ENCODE measurements at regions not wholly inside any gene's neighbourhood (a gene's known extent, or its start where the extent isn't known, plus 50 kb on each side); places are given as distances from the start of the nearest gene placed in this dataset.
"Not testable (repeated sequence)": the region's sequence is repeated elsewhere in the genome, so short reads cannot be mapped to it uniquely, and the experiment has no call there.

DNA sequence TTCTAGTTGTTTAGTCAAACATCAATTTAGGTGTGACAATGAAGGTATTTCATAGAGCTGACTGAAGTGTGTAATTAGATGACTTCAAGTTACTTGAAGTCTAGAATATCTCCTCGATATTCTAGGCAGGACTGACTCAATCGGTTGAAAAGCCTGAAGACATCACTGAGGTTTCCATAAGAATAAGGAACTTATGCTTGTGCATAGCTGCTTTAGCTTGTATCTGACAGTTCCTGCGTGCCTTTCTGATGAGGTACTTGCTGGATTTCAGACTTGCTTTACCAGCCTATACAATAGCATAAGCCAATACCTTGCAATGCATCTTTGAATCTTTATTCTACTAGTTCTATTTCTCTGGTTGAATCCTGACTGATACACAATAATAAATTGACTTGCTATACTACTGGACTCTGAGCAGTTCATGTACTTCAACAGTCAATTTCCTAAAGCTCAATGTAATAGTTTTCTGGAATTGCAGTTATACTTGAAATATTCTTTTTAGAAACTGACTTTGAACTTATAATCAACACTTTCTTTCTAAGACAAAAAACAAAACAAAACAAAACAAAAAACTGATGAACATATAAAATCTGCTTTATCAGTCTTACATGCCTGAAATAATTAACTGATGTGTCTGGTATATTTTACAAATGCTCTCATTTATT, 1534.8 kb downstream of the SLITRK5 start:
- no peaks in the 10 kb centered on the region for H3K4me1 Mint-ChIP-seq (ENCODE audit: unreplicated experiment)
- no peak overlapping the region for H3K27ac Mint-ChIP-seq
- no peaks in the 10 kb centered on the region for H3K36me3 Mint-ChIP-seq
- TF ChIP-seq, protein P1, sequence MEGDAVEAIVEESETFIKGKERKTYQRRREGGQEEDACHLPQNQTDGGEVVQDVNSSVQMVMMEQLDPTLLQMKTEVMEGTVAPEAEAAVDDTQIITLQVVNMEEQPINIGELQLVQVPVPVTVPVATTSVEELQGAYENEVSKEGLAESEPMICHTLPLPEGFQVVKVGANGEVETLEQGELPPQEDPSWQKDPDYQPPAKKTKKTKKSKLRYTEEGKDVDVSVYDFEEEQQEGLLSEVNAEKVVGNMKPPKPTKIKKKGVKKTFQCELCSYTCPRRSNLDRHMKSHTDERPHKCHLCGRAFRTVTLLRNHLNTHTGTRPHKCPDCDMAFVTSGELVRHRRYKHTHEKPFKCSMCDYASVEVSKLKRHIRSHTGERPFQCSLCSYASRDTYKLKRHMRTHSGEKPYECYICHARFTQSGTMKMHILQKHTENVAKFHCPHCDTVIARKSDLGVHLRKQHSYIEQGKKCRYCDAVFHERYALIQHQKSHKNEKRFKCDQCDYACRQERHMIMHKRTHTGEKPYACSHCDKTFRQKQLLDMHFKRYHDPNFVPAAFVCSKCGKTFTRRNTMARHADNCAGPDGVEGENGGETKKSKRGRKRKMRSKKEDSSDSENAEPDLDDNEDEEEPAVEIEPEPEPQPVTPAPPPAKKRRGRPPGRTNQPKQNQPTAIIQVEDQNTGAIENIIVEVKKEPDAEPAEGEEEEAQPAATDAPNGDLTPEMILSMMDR (conservative IDR thresholded peaks at IDR 0.05), result no peak
- H3K9me3 Mint-ChIP-seq, result no peaks in the 10 kb centered on the region
- H3K27me3 Mint-ChIP-seq, result peaks cover under 1% of the 10 kb centered on the region
- no peak for DNase-seq (ENCODE audit: extremely low spot score, unreplicated experiment)
- no peak overlapping the region for H3K4me3 Mint-ChIP-seq

- H3K27ac Mint-ChIP-seq, result no peak overlapping the region
- H3K36me3 Mint-ChIP-seq, result no peaks in the 10 kb centered on the region
- no peaks in the 10 kb centered on the region for H3K9me3 Mint-ChIP-seq
- no peak for DNase-seq (ENCODE audit: extremely low spot score, unreplicated experiment)
- H3K27me3 Mint-ChIP-seq, result no peaks in the 10 kb centered on the region
- TF ChIP-seq, protein P1 (conservative IDR thresholded peaks at IDR 0.05), result no peak
- no peaks in the 10 kb centered on the region for H3K4me1 Mint-ChIP-seq (ENCODE audit: unreplicated experiment)
- no peak overlapping the region for H3K4me3 Mint-ChIP-seq
These were observed 1541.0 kb downstream of the SLITRK5 start for GRCh38 chr13:89212186-89212585.

GRCh38 chr13:89214185-89214584, 1543.0 kb downstream of the SLITRK5 start:
- no peaks in the 10 kb centered on the region for H3K27me3 Mint-ChIP-seq
- TF ChIP-seq, protein P1 (conservative IDR thresholded peaks at IDR 0.05), result no peak
- H3K27ac Mint-ChIP-seq, result no peak overlapping the region
- no peak overlapping the region for H3K4me3 Mint-ChIP-seq
- no peaks in the 10 kb centered on the region for H3K9me3 Mint-ChIP-seq
- H3K36me3 Mint-ChIP-seq, result no peaks in the 10 kb centered on the region
- no peak for DNase-seq (ENCODE audit: extremely low spot score, unreplicated experiment)
- H3K4me1 Mint-ChIP-seq (ENCODE audit: unreplicated experiment), result no peaks in the 10 kb centered on the region

DNA sequence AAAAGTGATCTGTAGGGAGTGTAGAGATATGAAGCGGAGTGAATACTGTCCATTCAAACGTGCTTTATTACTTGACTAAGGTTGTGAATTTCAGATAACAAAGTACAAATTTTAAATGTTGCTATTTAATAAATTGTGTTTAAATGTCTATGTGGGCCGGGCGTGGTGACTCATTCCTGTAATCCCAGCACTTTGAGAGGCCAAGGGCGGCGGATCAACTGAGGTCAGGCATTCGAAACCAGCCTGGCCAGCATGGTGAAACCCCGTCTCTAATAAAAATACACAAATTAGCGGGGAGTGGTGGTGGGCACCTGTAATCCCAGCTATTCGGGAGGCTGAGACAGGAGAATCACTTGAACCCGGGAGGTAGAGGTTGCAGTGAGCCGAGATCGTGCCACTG, 1544.1 kb downstream of the SLITRK5 start:
- DNase-seq (ENCODE audit: extremely low spot score, unreplicated experiment); H3K4me1 Mint-ChIP-seq (ENCODE audit: unreplicated experiment); H3K27me3 Mint-ChIP-seq; H3K36me3 Mint-ChIP-seq; H3K27ac Mint-ChIP-seq; H3K4me3 Mint-ChIP-seq; H3K9me3 Mint-ChIP-seq: not testable (repeated sequence)

GRCh38 chr13:89217813-89218212, 1546.6 kb downstream of the SLITRK5 start:
- TF ChIP-seq, protein P1 (conservative IDR thresholded peaks at IDR 0.05), result no peak
- DNase-seq (ENCODE audit: extremely low spot score, unreplicated experiment), result no peak
- H3K4me3 Mint-ChIP-seq, result no peak overlapping the region
- H3K9me3 Mint-ChIP-seq, result peaks cover 8% of the 10 kb centered on the region
- H3K27ac Mint-ChIP-seq, result no peak overlapping the region
- H3K27me3 Mint-ChIP-seq, result no peaks in the 10 kb centered on the region
- no peaks in the 10 kb centered on the region for H3K4me1 Mint-ChIP-seq (ENCODE audit: unreplicated experiment)
- H3K36me3 Mint-ChIP-seq, result no peaks in the 10 kb centered on the region

DNA sequence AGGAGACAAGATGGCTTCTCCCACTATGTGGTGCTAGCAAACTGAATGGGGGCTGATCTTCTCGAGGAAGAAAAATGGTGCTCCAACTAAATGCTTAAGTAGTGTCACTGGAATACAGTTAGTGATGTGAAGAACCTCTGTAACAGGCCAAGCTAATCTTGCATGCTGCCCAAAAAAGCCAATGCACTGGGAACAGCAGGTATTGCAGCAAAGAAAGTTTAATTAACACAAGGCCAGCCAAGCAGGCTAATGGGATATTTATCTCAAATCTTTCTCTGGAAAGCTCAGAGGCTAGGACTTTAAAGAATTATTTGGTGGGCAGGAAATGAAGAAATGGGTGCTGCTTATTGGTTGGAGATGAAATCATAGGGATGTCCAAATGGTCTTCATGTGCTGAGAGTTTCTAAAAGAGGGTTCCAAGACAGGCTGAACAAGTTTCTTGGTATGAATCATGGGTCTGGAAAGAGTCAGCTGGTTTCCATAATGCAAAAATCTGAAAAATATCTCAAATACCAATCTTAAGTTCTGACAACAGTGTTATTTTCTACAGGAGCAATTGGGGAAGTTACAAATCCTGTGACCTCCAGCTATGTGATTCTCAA, 1550.5 kb downstream of the SLITRK5 start:
- Mint-ChIP-seq H3K36me3 (no peaks in the 10 kb centered on the region), H3K4me3 (no peak overlapping the region), H3K27me3 (no peaks in the 10 kb centered on the region), H3K4me1 (ENCODE audit: unreplicated experiment) (no peaks in the 10 kb centered on the region), H3K27ac (no peak overlapping the region), H3K9me3 (peaks cover 8% of the 10 kb centered on the region)
- no peak for DNase-seq (ENCODE audit: extremely low spot score, unreplicated experiment)
- TF ChIP-seq, protein P1 (conservative IDR thresholded peaks at IDR 0.05), result no peak

All from type B pancreatic cell (in vitro differentiated cells).